ENCODE measurements at regions not wholly inside any gene's neighbourhood (a gene's known extent, or its start where the extent isn't known, plus 50 kb on each side); places are given as distances from the start of the nearest gene placed in this dataset.

GRCh38 chr6:24995270-24995669 is 59.5 kb upstream of the RIPOR2 start:
- no peak for TF ChIP-seq CTCF (IDR thresholded peaks at IDR 0.05; ENCODE audit: low read depth, low read length)
- no peak for DNase-seq (ENCODE audit: extremely low read depth, low read depth)

- TF ChIP-seq CTCF (IDR thresholded peaks at IDR 0.05; ENCODE audit: low read depth, low read length) = no peak
- DNase-seq (ENCODE audit: extremely low read depth, low read depth) = no peak
These were observed 60.6 kb upstream of the RIPOR2 start for GRCh38 chr6:24996269-24996836.

GRCh38 chr6:24997231-24997630 is 61.5 kb upstream of the RIPOR2 start:
- no peak for DNase-seq (ENCODE audit: extremely low read depth, low read depth)
- no peak for TF ChIP-seq CTCF (IDR thresholded peaks at IDR 0.05; ENCODE audit: low read depth, low read length)

- DNase-seq (ENCODE audit: extremely low read depth, low read depth) = no peak
- no peak for TF ChIP-seq CTCF (IDR thresholded peaks at IDR 0.05; ENCODE audit: low read depth, low read length)
These were observed 62.1 kb upstream of the RIPOR2 start for GRCh38 chr6:24997905-24998304.

- TF ChIP-seq CTCF (IDR thresholded peaks at IDR 0.05; ENCODE audit: low read depth, low read length) = no peak
These were observed 66.7 kb upstream of the RIPOR2 start for GRCh38 chr6:25002326-25003091.

GRCh38 chr6:25004357-25004756 is 68.6 kb upstream of the RIPOR2 start:
- no peak for TF ChIP-seq CTCF (IDR thresholded peaks at IDR 0.05; ENCODE audit: low read depth, low read length)
- no peak for DNase-seq (ENCODE audit: extremely low read depth, low read depth)

More at GRCh38 chr6:25002326-25003091, 66.7 kb upstream of the RIPOR2 start:
- no peak for DNase-seq (ENCODE audit: extremely low read depth, low read depth)

- no peak for TF ChIP-seq CTCF (IDR thresholded peaks at IDR 0.05; ENCODE audit: low read depth, low read length)
- DNase-seq (ENCODE audit: extremely low read depth, low read depth) = no peak
These were observed 69.2 kb upstream of the RIPOR2 start for GRCh38 chr6:25005010-25005409.
